ENCODE measurements at regions not wholly inside any gene's neighbourhood (a gene's known extent, or its start where the extent isn't known, plus 50 kb on each side); places are given as distances from the start of the nearest gene placed in this dataset.
"Not testable (repeated sequence)": the region's sequence is repeated elsewhere in the genome, so short reads cannot be mapped to it uniquely, and the experiment has no call there.

- no peak for TF ChIP-seq CTCF (conservative IDR thresholded peaks at IDR 0.05)
- H3K27ac ChIP-seq, result no peak overlapping the region
Observed at GRCh38 chr21:15128267-15128666, 63.5 kb upstream of the NRIP1 start.

GRCh38 chr21:15128714-15129113 is 63.9 kb upstream of the NRIP1 start:
- not testable (repeated sequence) for H3K27ac ChIP-seq

- H3K27ac ChIP-seq, result no peak overlapping the region
- no peak for TF ChIP-seq CTCF (conservative IDR thresholded peaks at IDR 0.05)
Observed at GRCh38 chr21:15130326-15130725, 65.5 kb upstream of the NRIP1 start.

- H3K27ac ChIP-seq, result no peak overlapping the region
- no peak for TF ChIP-seq CTCF (conservative IDR thresholded peaks at IDR 0.05)
Observed at GRCh38 chr21:15130751-15131150, 66.0 kb upstream of the NRIP1 start.

- H3K27ac ChIP-seq, result no peak overlapping the region
- no peak for TF ChIP-seq CTCF (conservative IDR thresholded peaks at IDR 0.05)
Observed at GRCh38 chr21:15132781-15133180, 68.0 kb upstream of the NRIP1 start.

- no peak for TF ChIP-seq CTCF (conservative IDR thresholded peaks at IDR 0.05)
- no peak overlapping the region for H3K27ac ChIP-seq
Observed at GRCh38 chr21:15134701-15135470, 70.1 kb upstream of the NRIP1 start.

- H3K27ac ChIP-seq, result no peak overlapping the region
- no peak for TF ChIP-seq CTCF (conservative IDR thresholded peaks at IDR 0.05)
Observed at GRCh38 chr21:15135867-15136629, 71.2 kb upstream of the NRIP1 start.

GRCh38 chr21:15138490-15138889 is 73.7 kb upstream of the NRIP1 start:
- no peak overlapping the region for H3K27ac ChIP-seq

More at GRCh38 chr21:15138490-15138889, 73.7 kb upstream of the NRIP1 start:
- no peak for TF ChIP-seq CTCF (conservative IDR thresholded peaks at IDR 0.05)

Data from VCaP (cell line).